ENCODE measurements at regions not wholly inside any gene's neighbourhood (a gene's known extent, or its start where the extent isn't known, plus 50 kb on each side); places are given as distances from the start of the nearest gene placed in this dataset.

DNA sequence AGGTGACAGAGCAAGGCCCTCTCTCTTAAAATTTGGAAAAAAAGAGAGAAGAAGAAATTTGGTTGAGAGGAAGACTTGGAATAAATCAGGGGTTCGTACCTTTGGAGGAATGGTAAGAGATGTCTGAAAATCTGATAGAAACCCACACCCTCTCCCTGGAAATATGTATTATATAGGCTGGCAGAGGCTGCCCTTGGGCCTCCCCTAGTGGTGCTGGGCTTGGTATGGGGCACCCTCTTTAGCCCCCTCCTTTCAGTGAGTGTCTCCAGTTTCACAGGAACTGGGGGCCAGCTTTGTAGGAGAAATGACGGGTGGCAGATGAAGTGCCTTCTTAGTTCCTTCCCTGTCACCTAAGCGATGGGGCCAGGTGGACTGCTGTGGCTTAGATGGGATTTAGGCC is 82.9 kb upstream of the SLC2A1 start:
- TF ChIP-seq, protein P1, sequence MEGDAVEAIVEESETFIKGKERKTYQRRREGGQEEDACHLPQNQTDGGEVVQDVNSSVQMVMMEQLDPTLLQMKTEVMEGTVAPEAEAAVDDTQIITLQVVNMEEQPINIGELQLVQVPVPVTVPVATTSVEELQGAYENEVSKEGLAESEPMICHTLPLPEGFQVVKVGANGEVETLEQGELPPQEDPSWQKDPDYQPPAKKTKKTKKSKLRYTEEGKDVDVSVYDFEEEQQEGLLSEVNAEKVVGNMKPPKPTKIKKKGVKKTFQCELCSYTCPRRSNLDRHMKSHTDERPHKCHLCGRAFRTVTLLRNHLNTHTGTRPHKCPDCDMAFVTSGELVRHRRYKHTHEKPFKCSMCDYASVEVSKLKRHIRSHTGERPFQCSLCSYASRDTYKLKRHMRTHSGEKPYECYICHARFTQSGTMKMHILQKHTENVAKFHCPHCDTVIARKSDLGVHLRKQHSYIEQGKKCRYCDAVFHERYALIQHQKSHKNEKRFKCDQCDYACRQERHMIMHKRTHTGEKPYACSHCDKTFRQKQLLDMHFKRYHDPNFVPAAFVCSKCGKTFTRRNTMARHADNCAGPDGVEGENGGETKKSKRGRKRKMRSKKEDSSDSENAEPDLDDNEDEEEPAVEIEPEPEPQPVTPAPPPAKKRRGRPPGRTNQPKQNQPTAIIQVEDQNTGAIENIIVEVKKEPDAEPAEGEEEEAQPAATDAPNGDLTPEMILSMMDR (IDR thresholded peaks at IDR 0.05 in 4 of 5, conservative IDR thresholded peaks at IDR 0.05 in 1 of 5): no peak
- no peak for TF ChIP-seq POLR2A (IDR thresholded peaks at IDR 0.05)

All from gastrocnemius medialis (tissue), 4 donors.